SK-N-MC (cell line): ENCODE measurements at regions not wholly inside any gene's neighbourhood (a gene's known extent, or its start where the extent isn't known, plus 50 kb on each side); places are given as distances from the start of the nearest gene placed in this dataset.

Experiments
- DNase-seq: peaks from one replicate; pipeline ENCODE4 v3.0.0-alpha.2; 2011; ENCODE audit warnings: low read depth, low spot score
- H3K27ac ChIP-seq: fragments of 200-600 bp; sonication (generic); 2 replicates; pipeline ENCODE4 v1.5.1; 2016; ENCODE audit warnings: mixed run types
- H3K36me3 ChIP-seq: fragments of 200-600 bp; sonication (generic); 2 replicates; pipeline ENCODE4 v1.6.1; 2017; ENCODE audit warnings: antibody characterized with exemption, low read length, mixed read lengths; ENCODE audit not compliant: insufficient read depth
- H3K4me3 ChIP-seq: fragments of 200-600 bp; sonication (generic); 2 replicates; pipeline ENCODE4 v1.5.1; 2016
- H3K9ac ChIP-seq: fragments of 200-600 bp; sonication (generic); 2 replicates; pipeline ENCODE4 v1.8.0; 2017; ENCODE audit warnings: mixed run types, mixed read lengths; ENCODE audit not compliant: insufficient read length
- H3K9me3 ChIP-seq: fragments of 200-600 bp; sonication (generic); 2 replicates; pipeline ENCODE4 v1.6.1; 2017; ENCODE audit warnings: low read depth, mild to moderate bottlenecking, antibody characterized with exemption, low read length, moderate library complexity, mixed read lengths
- EZH2 ChIP-seq: fragments of 200-600 bp; sonication (generic); IDR thresholded peaks from one replicate; pipeline ENCODE4 v1.6.1; 2017; ENCODE audit warnings: antibody characterized with exemption
- FOXP2 ChIP-seq: optimal IDR thresholded peaks from 2 replicates; pipeline ENCODE3; 2011; ENCODE audit warnings: mild to moderate bottlenecking, moderate library complexity; ENCODE audit not compliant: insufficient read depth; ENCODE audit errors: extremely low read length, control extremely low read depth
- POLR2AphosphoS5 ChIP-seq: IDR thresholded peaks from 2 replicates; pipeline ENCODE4 v1.6.1; 2012; ENCODE audit warnings: mild to moderate bottlenecking, low read depth, low read length, borderline replicate concordance

GRCh38 chr18:78554944-78555608, 424.5 kb upstream of the SALL3 start:
- Histone ChIP-seq H3K9ac (no peak overlapping the region), H3K36me3 (no peaks in the 10 kb centered on the region), H3K27ac (no peak overlapping the region), H3K9me3 (no peaks in the 10 kb centered on the region), H3K4me3 (no peak overlapping the region)
- DNase-seq: no peak
- TF ChIP-seq FOXP2 (no peak), POLR2AphosphoS5 (no peak), EZH2 (no peak)

- DNase-seq: no peak
- Histone ChIP-seq H3K36me3 (no peaks in the 10 kb centered on the region), H3K4me3 (no peak overlapping the region), H3K27ac (no peak overlapping the region), H3K9me3 (no peaks in the 10 kb centered on the region), H3K9ac (no peak overlapping the region)
- TF ChIP-seq POLR2AphosphoS5: no peak
Measured at GRCh38 chr18:78557371-78557770, 422.2 kb upstream of the SALL3 start.

- H3K9me3 ChIP-seq: no peaks in the 10 kb centered on the region
- no peak overlapping the region for H3K27ac ChIP-seq
- no peak for TF ChIP-seq EZH2
- TF ChIP-seq FOXP2: no peak
- no peak for TF ChIP-seq POLR2AphosphoS5
- no peak overlapping the region for H3K9ac ChIP-seq
- H3K4me3 ChIP-seq: no peak overlapping the region
- DNase-seq: no peak
- no peaks in the 10 kb centered on the region for H3K36me3 ChIP-seq
Measured at GRCh38 chr18:78558101-78558810, 421.4 kb upstream of the SALL3 start.

DNA sequence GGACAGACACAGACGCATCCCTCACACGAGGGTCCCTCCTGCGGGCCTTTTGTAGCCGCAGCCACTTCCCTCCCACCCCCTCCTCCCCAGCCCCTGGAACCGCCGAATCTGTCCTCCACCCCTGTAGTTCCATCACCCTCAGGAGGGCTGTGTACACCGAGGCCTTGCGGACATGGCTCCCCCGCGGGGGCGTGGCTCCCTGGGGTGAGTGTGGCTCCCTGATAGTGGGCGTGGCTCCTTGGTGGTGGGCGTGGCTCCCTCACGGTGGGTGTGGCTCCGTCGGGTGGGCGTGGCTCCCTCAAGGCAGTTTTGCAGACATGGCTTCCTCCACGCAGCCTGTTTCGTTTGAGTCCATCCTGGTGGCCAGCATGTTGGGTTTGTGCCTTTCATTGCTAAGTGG, 420.7 kb upstream of the SALL3 start:
- H3K4me3 ChIP-seq: no peak overlapping the region
- H3K9me3 ChIP-seq: no peaks in the 10 kb centered on the region
- H3K36me3 ChIP-seq: no peaks in the 10 kb centered on the region
- TF ChIP-seq EZH2: no peak
- no peak for TF ChIP-seq FOXP2
- TF ChIP-seq POLR2AphosphoS5: no peak
- DNase-seq: no peak
- no peak overlapping the region for H3K9ac ChIP-seq
- H3K27ac ChIP-seq: no peak overlapping the region

GRCh38 chr18:78559584-78559983, 420.0 kb upstream of the SALL3 start:
- Histone ChIP-seq H3K4me3 (no peak overlapping the region), H3K27ac (no peak overlapping the region), H3K9me3 (no peaks in the 10 kb centered on the region), H3K36me3 (no peaks in the 10 kb centered on the region), H3K9ac (no peak overlapping the region)
- DNase-seq: no peak
- TF ChIP-seq POLR2AphosphoS5 (no peak), FOXP2 (no peak), EZH2 (no peak)

DNA sequence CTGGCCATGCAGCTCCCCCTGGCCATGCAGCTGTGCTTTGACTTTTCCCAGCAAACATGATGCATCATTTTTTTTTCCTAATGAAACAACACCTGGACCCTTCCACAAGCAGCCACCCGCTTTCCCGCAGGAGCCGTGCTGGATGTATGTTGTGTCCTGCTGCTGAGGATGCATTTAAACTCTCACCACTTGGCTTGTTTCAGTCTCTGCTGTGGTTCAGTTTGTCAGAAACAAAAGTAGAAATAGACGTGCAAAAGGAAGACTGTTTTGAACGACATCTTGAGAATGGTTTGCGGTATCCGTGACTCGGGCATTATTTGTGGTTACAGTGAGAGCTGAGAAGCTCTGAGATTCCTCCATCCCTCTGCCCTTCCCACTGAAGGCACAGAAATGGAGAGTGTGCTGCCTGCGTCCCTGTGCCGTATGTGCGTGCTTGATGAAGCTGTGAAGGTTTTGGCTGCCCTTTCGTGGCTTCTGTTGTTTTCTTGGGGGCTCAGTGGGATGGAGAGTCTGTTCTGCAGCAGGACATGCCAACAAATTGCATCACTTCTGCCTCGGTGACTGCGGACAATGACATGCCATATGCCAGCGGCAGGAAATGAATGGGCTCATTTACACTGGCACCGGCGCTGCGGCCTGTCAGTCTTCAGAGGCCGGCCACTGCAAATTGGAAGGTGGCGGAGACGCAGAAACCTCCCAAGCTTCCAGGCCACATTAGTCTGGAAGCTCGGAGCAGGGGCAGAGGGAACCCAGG, 417.7 kb upstream of the SALL3 start:
- DNase-seq: no peak
- H3K27ac ChIP-seq: no peak overlapping the region
- H3K4me3 ChIP-seq: no peak overlapping the region
- H3K36me3 ChIP-seq: no peaks in the 10 kb centered on the region
- no peak overlapping the region for H3K9ac ChIP-seq
- no peaks in the 10 kb centered on the region for H3K9me3 ChIP-seq
- no peak for TF ChIP-seq EZH2
- no peak for TF ChIP-seq FOXP2
- TF ChIP-seq POLR2AphosphoS5: no peak

DNA sequence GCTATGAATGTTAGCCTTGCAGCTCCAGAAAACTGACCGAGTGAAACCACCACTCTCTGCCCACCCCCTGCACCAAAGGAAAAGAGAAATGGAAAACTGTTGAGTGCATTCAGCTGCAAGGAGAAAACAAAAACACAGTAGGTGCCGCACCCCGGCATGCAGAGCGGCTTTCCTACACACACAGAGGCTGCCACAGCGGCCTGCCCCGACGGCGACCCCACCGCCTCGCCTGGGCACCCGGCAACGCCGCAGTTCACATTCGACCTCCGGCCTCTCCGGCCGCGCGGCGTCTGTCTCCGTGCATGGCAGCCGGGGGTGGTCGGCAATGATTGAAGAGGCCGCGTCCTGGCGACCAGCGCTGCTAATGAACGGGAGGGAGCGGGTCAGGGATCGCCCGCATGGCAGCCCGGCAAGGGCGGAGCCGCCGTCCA, 417.1 kb upstream of the SALL3 start:
- DNase-seq: no peak
- TF ChIP-seq EZH2: no peak
- no peak for TF ChIP-seq FOXP2
- TF ChIP-seq POLR2AphosphoS5: no peak

GRCh38 chr18:78563110-78563509, 416.5 kb upstream of the SALL3 start:
- Histone ChIP-seq H3K36me3 (no peaks in the 10 kb centered on the region), H3K4me3 (no peak overlapping the region), H3K9me3 (no peaks in the 10 kb centered on the region), H3K9ac (no peak overlapping the region), H3K27ac (no peak overlapping the region)
- TF ChIP-seq EZH2 (no peak), POLR2AphosphoS5 (no peak), FOXP2 (no peak)
- DNase-seq: no peak

More for the DNA sequence above, 417.1 kb upstream of the SALL3 start:
- H3K27ac ChIP-seq: no peak overlapping the region
- no peaks in the 10 kb centered on the region for H3K36me3 ChIP-seq
- no peak overlapping the region for H3K9ac ChIP-seq
- no peaks in the 10 kb centered on the region for H3K9me3 ChIP-seq
- H3K4me3 ChIP-seq: no peak overlapping the region

- TF ChIP-seq EZH2 (no peak), POLR2AphosphoS5 (no peak), FOXP2 (no peak)
- Histone ChIP-seq H3K4me3 (no peak overlapping the region), H3K36me3 (no peaks in the 10 kb centered on the region), H3K27ac (no peak overlapping the region), H3K9me3 (no peaks in the 10 kb centered on the region), H3K9ac (no peak overlapping the region)
- DNase-seq: no peak
Measured at GRCh38 chr18:78564030-78564429, 415.6 kb upstream of the SALL3 start.
